BE2C (cell line): ENCODE measurements at regions not wholly inside any gene's neighbourhood (a gene's known extent, or its start where the extent isn't known, plus 50 kb on each side); places are given as distances from the start of the nearest gene placed in this dataset.
A peak's percentile ranks its signal among the peaks of the same experiment; 100 is the strongest.

Source experiments
- DNase-seq: peaks from one replicate; pipeline ENCODE4 v3.0.0-alpha.2; 2020
- H3K27me3 ChIP-seq: fragments of 250-450 bp; sonication (Bioruptor Pico); 2 replicates; pipeline ENCODE4 v1.5.1; 2020; ENCODE audit warnings: mild to moderate bottlenecking
- H3K36me3 ChIP-seq: fragments of 250-450 bp; sonication (Bioruptor Pico); 2 replicates; pipeline ENCODE4 v1.5.1; 2020; ENCODE audit warnings: mild to moderate bottlenecking
- H3K4me1 ChIP-seq: fragments of 250-450 bp; sonication (Bioruptor Pico); 2 replicates; pipeline ENCODE4 v1.5.1; 2020
- H3K4me3 ChIP-seq: 2 replicates; pipeline ENCODE4 v1.5.1; 2011; ENCODE audit warnings: low read depth, low read length
- H3K9me3 ChIP-seq: fragments of 250-450 bp; sonication (Bioruptor Pico); 2 replicates; pipeline ENCODE4 v1.5.1; 2020
- TF ChIP-seq, protein P1 (sequence below): IDR thresholded peaks from 2 replicates; pipeline ENCODE4 v1.5.1; 2012; ENCODE audit warnings: mild to moderate bottlenecking, low read depth, low read length

DNA sequence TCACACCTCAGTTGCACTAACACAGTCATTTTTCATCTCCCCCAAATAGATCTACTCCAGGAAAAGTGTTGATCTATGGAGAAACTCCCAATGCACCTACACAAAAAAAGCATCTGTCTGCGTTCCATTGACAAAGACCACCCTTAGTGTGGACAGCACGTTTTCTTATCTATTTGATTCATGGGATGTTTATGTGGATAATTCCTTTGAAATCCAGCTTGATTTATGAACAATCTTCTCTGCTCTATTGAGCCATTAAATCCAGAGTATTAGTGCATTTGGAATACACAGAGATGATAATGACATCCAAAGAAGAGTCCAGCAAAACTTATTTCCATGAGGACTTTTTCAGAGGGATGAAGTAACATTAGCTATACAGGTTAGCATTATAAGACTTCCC lies 1221.9 kb upstream of the NXPH2 start:
- Histone ChIP-seq H3K4me3 (no peak overlapping the region), H3K27me3 (no peaks in the 10 kb centered on the region), H3K9me3 (no peaks in the 10 kb centered on the region), H3K4me1 (no peaks in the 10 kb centered on the region), H3K36me3 (no peaks in the 10 kb centered on the region)
- DNase-seq: no peak
- TF ChIP-seq, protein P1, sequence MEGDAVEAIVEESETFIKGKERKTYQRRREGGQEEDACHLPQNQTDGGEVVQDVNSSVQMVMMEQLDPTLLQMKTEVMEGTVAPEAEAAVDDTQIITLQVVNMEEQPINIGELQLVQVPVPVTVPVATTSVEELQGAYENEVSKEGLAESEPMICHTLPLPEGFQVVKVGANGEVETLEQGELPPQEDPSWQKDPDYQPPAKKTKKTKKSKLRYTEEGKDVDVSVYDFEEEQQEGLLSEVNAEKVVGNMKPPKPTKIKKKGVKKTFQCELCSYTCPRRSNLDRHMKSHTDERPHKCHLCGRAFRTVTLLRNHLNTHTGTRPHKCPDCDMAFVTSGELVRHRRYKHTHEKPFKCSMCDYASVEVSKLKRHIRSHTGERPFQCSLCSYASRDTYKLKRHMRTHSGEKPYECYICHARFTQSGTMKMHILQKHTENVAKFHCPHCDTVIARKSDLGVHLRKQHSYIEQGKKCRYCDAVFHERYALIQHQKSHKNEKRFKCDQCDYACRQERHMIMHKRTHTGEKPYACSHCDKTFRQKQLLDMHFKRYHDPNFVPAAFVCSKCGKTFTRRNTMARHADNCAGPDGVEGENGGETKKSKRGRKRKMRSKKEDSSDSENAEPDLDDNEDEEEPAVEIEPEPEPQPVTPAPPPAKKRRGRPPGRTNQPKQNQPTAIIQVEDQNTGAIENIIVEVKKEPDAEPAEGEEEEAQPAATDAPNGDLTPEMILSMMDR: no peak

DNA sequence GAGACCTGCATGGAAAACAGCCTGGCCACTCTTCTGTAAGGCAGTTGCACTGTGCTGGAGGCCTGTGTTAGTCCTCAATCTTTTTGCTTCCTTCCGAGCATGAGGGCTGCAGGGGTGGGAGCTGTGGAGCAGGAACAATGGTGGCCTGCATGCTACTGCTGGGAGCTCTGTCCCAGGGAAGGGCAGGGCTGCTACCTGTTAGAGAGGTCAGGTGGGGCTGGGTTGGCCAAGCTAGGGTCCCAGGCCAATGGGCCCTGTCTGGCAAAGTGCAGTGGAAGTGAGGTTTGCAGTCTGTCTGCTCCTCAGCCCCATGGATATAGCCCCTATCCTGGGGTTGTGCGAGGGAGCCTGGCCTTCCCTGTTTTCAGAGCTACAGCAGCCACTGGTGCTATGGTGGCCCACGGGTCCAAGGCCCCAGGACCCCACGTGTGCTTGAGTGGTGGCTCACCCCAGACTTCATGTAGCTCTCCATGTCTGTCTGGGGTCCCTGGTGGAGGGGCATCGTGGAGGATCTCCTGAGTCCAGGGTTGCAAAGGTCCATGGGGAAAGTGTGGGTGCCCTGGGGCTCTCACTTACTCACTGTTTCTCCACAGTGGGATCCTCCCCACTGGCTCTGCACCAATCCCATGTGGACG lies 1212.6 kb upstream of the NXPH2 start:
- no peaks in the 10 kb centered on the region for H3K4me1 ChIP-seq
- H3K4me3 ChIP-seq: no peak overlapping the region
- H3K27me3 ChIP-seq: no peaks in the 10 kb centered on the region
- no peaks in the 10 kb centered on the region for H3K36me3 ChIP-seq
- H3K9me3 ChIP-seq: no peaks in the 10 kb centered on the region
- no peak for DNase-seq
- TF ChIP-seq, protein P1: no peak

DNA sequence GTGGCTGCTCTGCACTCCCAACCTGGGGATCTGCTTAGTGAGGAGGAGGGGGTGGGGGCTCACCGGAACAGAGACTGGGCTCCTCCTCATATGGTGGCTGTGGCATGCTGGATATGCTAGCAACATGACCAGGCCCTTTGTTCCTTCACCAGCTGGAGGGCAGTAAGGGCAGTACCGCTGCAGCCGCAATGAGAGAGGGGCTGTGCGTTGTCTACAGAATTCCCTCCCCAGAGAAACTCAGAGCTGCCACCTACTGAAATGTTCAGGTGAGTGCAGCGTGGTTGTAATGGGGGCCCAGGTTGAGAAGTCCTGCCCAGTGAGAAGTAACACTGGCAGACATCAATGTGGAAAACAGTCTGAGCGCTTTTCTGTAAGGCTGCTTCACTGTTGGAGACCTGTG lies 1211.9 kb upstream of the NXPH2 start:
- TF ChIP-seq, protein P1: peak; percentile 18
- DNase-seq: no peak

DNA sequence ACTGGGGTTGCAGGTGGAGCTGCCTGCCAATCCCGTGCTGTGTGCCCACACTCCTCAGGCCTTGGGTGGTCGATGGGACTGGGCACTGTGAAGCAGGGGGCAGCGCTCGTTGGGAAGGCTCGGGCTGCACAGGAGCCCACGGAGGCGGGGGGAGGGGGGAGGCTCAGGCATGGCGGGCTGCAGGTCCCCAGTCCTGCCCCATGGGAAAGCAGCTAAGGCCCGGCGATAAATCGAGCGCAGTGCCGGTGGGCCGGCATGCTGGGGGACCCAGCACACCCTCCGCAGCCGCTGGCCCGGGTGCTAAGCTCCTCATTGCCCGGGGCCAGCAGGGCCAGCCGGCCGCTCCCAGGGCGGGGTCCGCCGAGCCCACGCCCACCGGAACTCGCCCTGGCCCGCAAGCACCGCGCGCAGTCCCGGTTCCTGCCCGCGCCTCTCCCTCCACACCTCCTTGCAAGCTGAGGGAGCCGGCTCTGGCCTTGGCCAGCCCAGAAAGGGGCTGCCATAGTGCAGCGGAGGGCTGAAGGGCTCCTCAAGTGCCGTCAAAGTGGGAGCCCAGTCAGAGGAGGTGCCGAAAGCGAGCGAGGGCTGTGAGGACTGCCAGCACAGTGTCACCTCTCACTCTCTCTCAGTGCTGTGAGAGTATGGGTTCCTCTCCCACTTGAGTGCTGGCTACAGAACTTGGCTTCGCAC lies 1210.6 kb upstream of the NXPH2 start:
- TF ChIP-seq, protein P1: no peak
- no peaks in the 10 kb centered on the region for H3K27me3 ChIP-seq
- DNase-seq: no peak
- no peak overlapping the region for H3K4me3 ChIP-seq
- H3K36me3 ChIP-seq: no peaks in the 10 kb centered on the region
- H3K4me1 ChIP-seq: no peaks in the 10 kb centered on the region
- H3K9me3 ChIP-seq: no peaks in the 10 kb centered on the region

More for the DNA sequence above, 1211.9 kb upstream of the NXPH2 start:
- H3K4me1 ChIP-seq: no peaks in the 10 kb centered on the region
- no peak overlapping the region for H3K4me3 ChIP-seq
- no peaks in the 10 kb centered on the region for H3K27me3 ChIP-seq
- H3K9me3 ChIP-seq: no peaks in the 10 kb centered on the region
- H3K36me3 ChIP-seq: no peaks in the 10 kb centered on the region

DNA sequence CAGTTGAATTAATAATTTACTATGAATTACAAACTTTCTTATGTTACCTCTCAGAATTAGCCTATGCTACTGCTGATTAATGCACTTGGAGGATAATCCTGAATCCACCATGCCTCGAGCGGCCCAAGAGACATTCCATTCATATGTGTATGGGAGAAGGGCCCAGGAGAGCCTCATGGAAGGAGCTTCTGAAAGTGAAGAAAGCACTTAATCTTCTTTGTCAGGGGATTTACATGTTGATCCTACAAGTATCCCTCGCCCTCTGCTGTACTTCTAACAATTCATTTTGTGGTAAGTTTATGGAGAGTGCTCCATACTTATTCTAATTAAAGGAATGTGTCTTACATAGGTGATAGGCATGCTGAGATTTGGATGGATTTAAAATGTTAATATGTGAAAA lies 1189.1 kb upstream of the NXPH2 start:
- Histone ChIP-seq H3K4me1 (no peaks in the 10 kb centered on the region), H3K27me3 (no peaks in the 10 kb centered on the region), H3K36me3 (no peaks in the 10 kb centered on the region), H3K4me3 (no peak overlapping the region), H3K9me3 (no peaks in the 10 kb centered on the region)
- TF ChIP-seq, protein P1: no peak
- DNase-seq: no peak

DNA sequence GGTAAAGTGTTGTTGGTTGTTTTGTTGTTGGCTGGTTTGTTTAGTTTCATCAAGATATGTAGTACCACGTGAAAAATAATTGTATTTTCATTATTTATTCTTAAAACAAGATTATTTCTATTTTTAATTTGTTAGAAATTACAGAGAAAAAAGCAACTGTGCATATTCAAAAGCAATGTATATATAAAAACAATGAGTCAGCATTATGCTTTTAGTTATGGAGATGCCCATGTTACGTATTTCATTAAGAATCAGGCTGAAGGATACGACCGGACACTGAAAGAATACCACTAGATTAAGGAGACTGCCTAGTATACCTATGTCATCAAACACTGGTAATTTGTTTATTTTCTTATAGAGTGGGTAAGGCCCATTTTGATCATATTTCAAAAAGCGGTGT lies 1188.4 kb upstream of the NXPH2 start:
- H3K4me3 ChIP-seq: no peak overlapping the region
- no peaks in the 10 kb centered on the region for H3K36me3 ChIP-seq
- DNase-seq: no peak
- no peaks in the 10 kb centered on the region for H3K9me3 ChIP-seq
- TF ChIP-seq, protein P1: no peak
- no peaks in the 10 kb centered on the region for H3K27me3 ChIP-seq
- H3K4me1 ChIP-seq: no peaks in the 10 kb centered on the region
